ACHN (cell line): ENCODE measurements at regions not wholly inside any gene's neighbourhood (a gene's known extent, or its start where the extent isn't known, plus 50 kb on each side); places are given as distances from the start of the nearest gene placed in this dataset.

Experiments used
- DNase-seq: peaks from one replicate; pipeline ENCODE4 v3.0.0-alpha.2; 2015
- in situ Hi-C: cut with HindIII; loops from 2 replicates; pipeline ENCODE4 v1.10.0; 2017; ENCODE audit warnings: low sequenced_read_pairs, low pct_ligation_motif_present, low pct_unique_long_range_greater_than_20kb

DNA sequence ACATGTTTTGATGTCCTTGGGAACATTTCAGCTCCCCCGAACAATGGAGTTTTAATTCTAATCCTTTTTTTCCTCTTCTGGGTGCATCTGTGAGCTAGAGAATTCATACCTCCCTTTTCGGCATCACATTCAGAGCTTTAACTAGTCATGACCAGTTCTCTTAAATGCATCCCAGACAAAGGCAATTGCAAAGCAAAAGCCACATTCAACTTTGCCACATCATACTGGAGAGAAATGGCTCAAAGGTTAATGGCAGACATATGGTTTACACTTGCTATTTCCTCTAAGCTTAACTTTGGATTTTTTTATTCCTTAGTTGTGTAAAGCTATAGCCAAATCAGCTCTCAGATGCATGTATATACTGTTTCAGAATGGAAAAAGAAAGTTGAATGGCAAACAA, 153.3 kb downstream of the ESM1 start:
- in situ Hi-C loops, result no loop called here

GRCh38 chr5:54831233-54831632, 154.2 kb downstream of the ESM1 start:
- in situ Hi-C loops, result no loop called here
- DNase-seq, result no peak

More for the DNA sequence above, 153.3 kb downstream of the ESM1 start:
- DNase-seq, result no peak

DNA sequence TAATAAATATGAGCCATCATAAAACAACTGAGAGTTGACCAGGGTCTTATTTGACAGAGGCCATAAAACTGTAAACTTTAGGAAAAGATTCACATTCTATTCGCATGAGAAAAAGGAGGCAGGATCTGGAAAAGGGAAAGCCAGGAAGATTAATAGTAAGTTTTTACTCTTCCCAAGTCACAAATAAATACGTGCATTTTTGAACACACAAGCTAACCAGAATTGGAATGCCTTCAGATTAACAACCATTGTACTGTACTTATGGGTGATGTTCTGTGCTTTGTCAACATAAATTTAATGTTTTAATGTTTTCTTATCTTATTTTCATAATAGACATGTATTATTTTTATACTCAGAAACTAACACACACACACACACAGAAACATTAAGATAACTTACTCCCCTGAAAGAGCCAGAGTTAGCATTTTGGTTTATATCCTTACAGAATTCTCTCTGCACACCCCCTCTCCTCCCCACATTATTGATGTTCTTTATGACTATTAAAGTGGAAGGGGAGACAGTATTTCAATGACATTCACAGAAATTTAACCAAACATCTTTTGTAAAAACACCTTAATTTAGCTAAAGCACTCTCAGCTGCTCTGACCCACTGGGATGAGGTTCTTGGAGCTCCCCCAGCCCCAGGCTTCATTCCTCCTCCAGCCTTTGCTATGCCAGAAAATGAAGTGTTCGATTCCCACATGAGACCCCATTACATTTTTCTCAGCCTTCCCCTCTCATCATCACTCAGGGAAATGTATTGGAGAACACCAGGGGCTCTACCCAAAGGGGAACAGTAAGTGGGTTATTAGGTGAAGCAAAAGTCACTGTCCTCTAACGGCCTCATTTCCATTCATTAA, 155.5 kb downstream of the ESM1 start:
- in situ Hi-C loops, result no loop called here
- DNase-seq, result no peak

DNA sequence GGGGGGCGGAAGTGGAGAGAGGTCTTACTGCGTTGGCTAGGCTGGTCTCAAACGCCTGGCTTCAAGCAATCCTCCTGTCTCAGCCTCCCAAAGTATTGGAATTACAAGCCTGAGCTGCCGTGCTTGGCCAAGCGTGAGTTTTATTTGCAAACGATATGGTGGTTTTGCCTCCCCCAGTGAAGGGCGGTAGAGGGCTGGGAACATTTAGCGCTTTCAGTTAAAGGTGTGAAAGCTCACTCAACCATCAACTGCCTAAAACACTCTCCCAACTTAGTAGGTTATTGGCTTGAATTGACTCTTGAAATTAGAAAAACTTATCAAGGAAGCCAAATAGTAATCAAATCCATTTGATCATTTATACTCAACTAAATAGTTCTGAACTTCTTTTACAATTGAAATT, 156.3 kb downstream of the ESM1 start:
- in situ Hi-C loops, result no loop called here
- no peak for DNase-seq

- DNase-seq, result no peak
- in situ Hi-C loops, result no loop called here
Observed at GRCh38 chr5:54828151-54828550, 157.2 kb downstream of the ESM1 start.

DNA sequence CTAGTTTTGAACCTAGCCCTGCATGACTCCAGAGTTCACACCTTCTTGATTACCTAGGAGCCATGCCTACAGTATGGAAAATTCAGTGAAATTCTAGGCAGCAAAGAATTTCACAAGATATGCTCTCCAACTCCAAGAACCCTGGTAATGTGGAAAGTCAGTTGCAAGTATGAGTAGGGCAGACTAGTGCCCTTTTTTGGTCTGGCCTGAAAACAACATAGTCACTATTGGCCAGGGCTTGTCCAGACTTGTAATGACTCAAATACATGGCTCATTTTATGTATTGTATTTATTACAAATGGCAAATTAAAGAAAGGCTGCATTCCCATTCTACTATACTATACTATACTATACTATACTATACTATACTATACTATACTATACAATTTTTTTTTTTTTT, 160.4 kb downstream of the ESM1 start:
- no peak for DNase-seq
- in situ Hi-C loops, result no loop called here

GRCh38 chr5:54823006-54823405, 162.4 kb downstream of the ESM1 start:
- in situ Hi-C loops, result no loop called here
- DNase-seq, result no peak

- no peak for DNase-seq
Observed at GRCh38 chr5:54822324-54822687, 163.1 kb downstream of the ESM1 start.

DNA sequence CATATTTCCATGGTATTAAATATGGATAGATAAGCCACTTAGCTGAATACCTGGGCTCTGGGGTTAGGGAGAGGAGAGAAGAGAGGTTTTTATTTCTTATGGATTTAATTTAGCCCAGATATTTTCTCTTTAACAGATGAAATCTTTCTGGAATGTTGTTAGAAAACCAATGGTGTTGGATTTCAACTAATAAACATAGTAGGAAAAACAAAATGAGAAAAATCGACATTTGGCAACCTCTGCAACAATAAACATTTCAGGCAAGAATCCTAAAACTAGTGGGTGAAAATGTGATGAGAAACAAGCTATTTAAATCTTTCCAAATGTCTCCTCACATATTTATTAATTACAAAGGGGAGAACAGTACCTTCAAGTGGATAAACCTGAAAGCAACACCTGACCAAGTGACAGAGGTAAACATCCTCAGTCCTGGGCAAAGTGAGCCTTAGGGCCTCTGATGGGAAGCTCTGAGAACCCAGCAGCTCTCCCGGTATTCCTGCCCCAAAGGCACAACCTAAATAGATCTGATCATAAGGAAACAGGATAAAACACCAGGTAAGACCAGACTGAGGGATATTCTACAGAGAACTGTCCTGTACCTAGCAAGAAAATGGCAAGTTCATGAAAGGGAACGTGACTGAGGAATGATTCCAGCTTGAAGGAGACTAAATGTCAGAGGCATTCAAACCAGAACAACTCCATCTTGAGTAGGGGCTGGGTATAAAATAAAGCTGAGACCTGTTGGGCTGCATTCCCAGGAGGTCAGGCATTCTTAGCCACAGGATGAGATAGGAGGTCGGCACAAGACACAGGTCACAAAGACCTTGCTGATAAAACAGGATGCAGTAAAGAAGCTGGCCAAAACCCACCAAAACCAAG, 163.7 kb downstream of the ESM1 start:
- in situ Hi-C loops, result no loop called here
- DNase-seq, result no peak

More at GRCh38 chr5:54822324-54822687, 163.1 kb downstream of the ESM1 start:
- in situ Hi-C loops, result no loop called here

GRCh38 chr5:54820346-54821134, 164.9 kb downstream of the ESM1 start:
- DNase-seq, result no peak
- in situ Hi-C loops, result no loop called here

GRCh38 chr5:54807421-54807820, 178.0 kb downstream of the ESM1 start:
- DNase-seq, result peak; percentile 72
- in situ Hi-C loops, result no loop called here

- in situ Hi-C loops, result no loop called here
- no peak for DNase-seq
Observed at GRCh38 chr5:54804521-54804920, 180.9 kb downstream of the ESM1 start.

GRCh38 chr5:54804086-54804485, 181.3 kb downstream of the ESM1 start:
- in situ Hi-C loops, result no loop called here
- no peak for DNase-seq

DNA sequence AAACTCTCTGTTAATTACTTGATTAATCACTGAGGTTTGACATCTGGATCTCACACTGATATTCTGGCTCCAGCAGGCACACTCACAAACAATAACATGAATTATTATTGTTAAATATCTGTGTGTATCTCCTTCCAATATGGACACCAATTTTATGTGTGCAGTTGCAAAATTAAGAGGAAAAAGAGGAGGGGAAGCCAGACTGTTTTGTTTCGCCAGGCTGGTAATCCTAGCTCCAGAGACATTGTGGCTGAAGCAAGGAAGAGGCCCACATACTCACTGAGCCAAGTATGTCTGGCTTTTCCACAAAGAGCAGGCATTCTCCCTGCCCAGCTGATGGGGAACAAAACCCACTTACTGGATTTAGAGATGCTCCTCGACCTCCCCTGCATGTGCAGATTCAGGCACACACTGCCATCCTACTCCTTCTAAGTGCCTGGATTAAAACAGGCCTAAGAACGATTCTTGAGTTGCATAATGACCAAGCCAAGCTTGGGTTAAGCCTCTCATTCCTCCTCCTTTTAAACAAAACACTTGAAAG, 181.9 kb downstream of the ESM1 start:
- in situ Hi-C loops, result no loop called here
- DNase-seq, result no peak

DNA sequence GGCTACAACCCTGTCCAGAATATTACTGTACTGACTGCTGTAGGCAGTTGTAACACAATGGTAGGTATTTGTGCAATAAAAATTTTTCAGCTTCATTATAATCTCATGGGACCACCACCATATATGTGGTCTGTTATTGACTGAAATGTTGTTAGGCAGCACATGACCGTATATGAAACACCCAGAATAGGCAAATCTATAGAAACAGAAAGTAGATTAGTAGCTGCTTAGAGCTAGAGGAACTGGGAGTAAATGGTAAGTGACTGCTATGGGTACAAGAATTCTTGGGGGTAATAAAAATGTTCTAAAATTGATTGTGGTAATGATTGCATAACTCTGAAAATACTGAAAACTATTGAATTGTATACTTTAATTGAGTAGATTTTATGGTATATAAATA, 185.7 kb downstream of the ESM1 start:
- no peak for DNase-seq

GRCh38 chr5:54795777-54796176, 189.6 kb downstream of the ESM1 start:
- DNase-seq, result no peak
- in situ Hi-C loops, result no loop called here

More for the DNA sequence above, 185.7 kb downstream of the ESM1 start:
- in situ Hi-C loops, result no loop called here

GRCh38 chr5:54795284-54795683, 190.1 kb downstream of the ESM1 start:
- no peak for DNase-seq
- in situ Hi-C loops, result no loop called here

DNA sequence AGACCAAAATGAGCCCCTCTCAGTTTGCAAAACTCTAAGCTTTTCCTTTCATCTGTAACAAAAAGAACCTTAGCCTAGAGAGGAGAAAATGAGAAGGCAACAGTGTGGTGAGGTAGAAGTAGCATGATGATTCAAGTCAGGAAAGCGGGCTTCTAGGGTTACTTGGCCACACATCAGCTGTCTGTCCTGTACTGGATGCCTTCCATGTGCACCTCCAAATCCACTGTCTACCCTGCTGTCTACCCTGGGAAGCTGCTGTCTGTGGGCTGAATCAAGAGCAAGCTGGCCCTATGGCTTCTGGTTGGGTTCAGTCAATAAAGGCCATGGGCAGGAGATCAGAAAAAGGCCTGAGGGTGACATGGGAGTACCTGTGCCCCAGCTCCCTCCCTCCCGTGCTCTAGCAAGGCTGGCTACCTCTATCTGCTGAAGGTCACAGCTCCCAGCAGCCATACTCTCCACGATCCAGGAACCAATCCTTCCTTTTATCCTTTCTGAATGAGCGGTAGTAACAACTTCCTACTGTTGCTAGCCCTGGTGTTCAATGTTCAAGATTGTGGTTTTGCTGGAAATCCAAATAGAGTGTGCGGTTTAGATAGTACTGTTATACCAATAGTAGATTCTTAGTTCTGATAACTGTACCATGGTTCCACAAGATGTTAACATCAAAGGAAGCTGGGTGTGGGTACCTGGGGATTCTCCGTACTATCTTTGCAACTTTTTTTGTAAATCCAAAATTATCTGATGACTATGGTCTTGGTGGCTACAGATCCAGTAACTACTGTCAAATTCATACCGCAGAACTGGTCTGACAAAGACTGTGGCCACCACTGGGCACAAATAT, 191.0 kb downstream of the ESM1 start:
- no peak for DNase-seq
- in situ Hi-C loops, result no loop called here
